HS-27A (cell line): ENCODE measurements at regions not wholly inside any gene's neighbourhood (a gene's known extent, or its start where the extent isn't known, plus 50 kb on each side); places are given as distances from the start of the nearest gene placed in this dataset.

Experiments
- DNase-seq: peaks from one replicate; pipeline ENCODE4 v3.0.0-alpha.2; 2012; ENCODE audit warnings: low read depth, missing footprints

- DNase-seq: no peak
Observed at GRCh38 chr3:5428607-5429516, 241.4 kb downstream of the EDEM1 start.

GRCh38 chr3:5429517-5429890 is 242.0 kb downstream of the EDEM1 start:
- no peak for DNase-seq

GRCh38 chr3:5430701-5431100 is 243.2 kb downstream of the EDEM1 start:
- DNase-seq: no peak

- no peak for DNase-seq
Observed at GRCh38 chr3:5431146-5431545, 243.6 kb downstream of the EDEM1 start.

GRCh38 chr3:5431811-5432378 is 244.4 kb downstream of the EDEM1 start:
- DNase-seq: no peak

- no peak for DNase-seq
Observed at GRCh38 chr3:5437296-5437782, 249.8 kb downstream of the EDEM1 start.

GRCh38 chr3:5437783-5438323 is 250.3 kb downstream of the EDEM1 start:
- no peak for DNase-seq

- no peak for DNase-seq
Observed at GRCh38 chr3:5441401-5441800, 253.9 kb downstream of the EDEM1 start.

- no peak for DNase-seq
Observed at GRCh38 chr3:5442106-5442785, 254.7 kb downstream of the EDEM1 start.

- DNase-seq: no peak
Observed at GRCh38 chr3:5442786-5443138, 255.3 kb downstream of the EDEM1 start.

- no peak for DNase-seq
Observed at GRCh38 chr3:5444253-5444652, 256.7 kb downstream of the EDEM1 start.

- no peak for DNase-seq
Observed at GRCh38 chr3:5445676-5446201, 258.2 kb downstream of the EDEM1 start.

- DNase-seq: no peak
Observed at GRCh38 chr3:5448246-5448645, 260.7 kb downstream of the EDEM1 start.

- no peak for DNase-seq
Observed at GRCh38 chr3:5448816-5449215, 261.3 kb downstream of the EDEM1 start.

- no peak for DNase-seq
Observed at GRCh38 chr3:5456199-5456598, 268.7 kb downstream of the EDEM1 start.

GRCh38 chr3:5458526-5458925 is 271.0 kb downstream of the EDEM1 start:
- no peak for DNase-seq

GRCh38 chr3:5462086-5462485 is 274.6 kb downstream of the EDEM1 start:
- DNase-seq: no peak

- DNase-seq: no peak
Observed at GRCh38 chr3:5463991-5464390, 276.5 kb downstream of the EDEM1 start.

GRCh38 chr3:5464649-5465048 is 277.1 kb downstream of the EDEM1 start:
- DNase-seq: no peak

- DNase-seq: no peak
Observed at GRCh38 chr3:5465183-5465582, 277.7 kb downstream of the EDEM1 start.

GRCh38 chr3:5466065-5466464 is 278.6 kb downstream of the EDEM1 start:
- no peak for DNase-seq

- no peak for DNase-seq
Observed at GRCh38 chr3:5466717-5467116, 279.2 kb downstream of the EDEM1 start.

- no peak for DNase-seq
Observed at GRCh38 chr3:5473471-5473870, 286.0 kb downstream of the EDEM1 start.
